ENCODE measurements at regions not wholly inside any gene's neighbourhood (a gene's known extent, or its start where the extent isn't known, plus 50 kb on each side); places are given as distances from the start of the nearest gene placed in this dataset.

- H3K9me3 ChIP-seq (ENCODE audit: control insufficient read depth in 2 of 2, insufficient read depth in 1 of 2, low read depth in 1 of 2, low read length in 1 of 2) = no peaks in the 10 kb centered on the region
- peak; percentile 84 for FAIRE-seq
- H3K4me1 ChIP-seq (ENCODE audit: control insufficient read depth in 3 of 3, insufficient read depth in 2 of 3, low read depth in 1 of 3, low read length in 2 of 3) = peaks cover 0 to 18% (median 0%) of the 10 kb centered on the region in 3 donors
- WGBS, 3 donors = 34 to 72% (median 61%) methylated on average over 1 of the region's 1 CpG
- no peaks in the 10 kb centered on the region for H3K27me3 ChIP-seq (ENCODE audit: control insufficient read depth in 3 of 3, insufficient read depth in 3 of 3, low read length in 3 of 3)
- H3K36me3 ChIP-seq (ENCODE audit: control insufficient read depth in 3 of 3, insufficient read depth in 2 of 3, low read depth in 1 of 3, low read length in 3 of 3) = no peaks in the 10 kb centered on the region
- peak overlapping the region in 1 of 3 donors; percentile 9 for H3K27ac ChIP-seq (ENCODE audit: low read depth in 1 of 3, low read length in 2 of 3)
- no peak overlapping the region for H3K4me3 ChIP-seq (ENCODE audit: low read depth in 1 of 3, low read length in 3 of 3)
- DNase-seq = peak; percentile 41 to 85
Measured at GRCh38 chr4:62549601-62550000, 1349.5 kb downstream of the ADGRL3 start.

DNA sequence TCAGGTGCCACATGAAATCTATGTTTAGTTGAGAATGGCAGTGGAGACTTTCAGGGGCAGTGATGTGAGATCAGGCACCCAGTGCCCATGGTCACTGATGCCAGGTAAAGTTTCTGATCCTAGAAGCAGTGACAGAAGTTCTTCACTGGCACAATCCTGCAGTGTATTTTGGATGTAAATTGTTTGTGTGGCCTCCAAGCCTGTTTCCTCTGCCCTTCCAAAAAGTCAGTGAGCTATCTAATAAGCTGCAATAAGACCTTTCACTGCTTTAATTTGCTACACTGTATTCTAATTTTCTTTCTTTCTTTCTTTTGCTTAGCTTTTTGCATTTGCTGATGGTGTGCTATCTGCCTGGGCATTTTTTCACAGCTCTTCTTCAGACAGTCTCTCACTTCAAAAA is 1348.6 kb downstream of the ADGRL3 start:
- peaks cover 0 to 18% (median 0%) of the 10 kb centered on the region in 3 donors for H3K4me1 ChIP-seq (ENCODE audit: control insufficient read depth in 3 of 3, insufficient read depth in 2 of 3, low read depth in 1 of 3, low read length in 2 of 3)
- FAIRE-seq = no peak

GRCh38 chr4:62548108-62548524 is 1348.0 kb downstream of the ADGRL3 start:
- Histone ChIP-seq H3K27me3 (ENCODE audit: control insufficient read depth in 3 of 3, insufficient read depth in 3 of 3, low read length in 3 of 3) (no peaks in the 10 kb centered on the region), H3K4me1 (ENCODE audit: control insufficient read depth in 3 of 3, insufficient read depth in 2 of 3, low read depth in 1 of 3, low read length in 2 of 3) (peaks cover 0 to 18% (median 0%) of the 10 kb centered on the region in 3 donors), H3K36me3 (ENCODE audit: control insufficient read depth in 3 of 3, insufficient read depth in 2 of 3, low read depth in 1 of 3, low read length in 3 of 3) (no peaks in the 10 kb centered on the region), H3K9me3 (ENCODE audit: control insufficient read depth in 2 of 2, insufficient read depth in 1 of 2, low read depth in 1 of 2, low read length in 1 of 2) (no peaks in the 10 kb centered on the region), H3K4me3 (ENCODE audit: low read depth in 1 of 3, low read length in 3 of 3) (no peak overlapping the region), H3K27ac (ENCODE audit: low read depth in 1 of 3, low read length in 2 of 3) (no peak overlapping the region)
- FAIRE-seq (no peak), DNase-seq (peak; percentile 20 to 62)
- 52 to 59% (median 57%) methylated on average over 13 of the region's 13 CpGs for WGBS, 3 donors

More for the DNA sequence above, 1348.6 kb downstream of the ADGRL3 start:
- Histone ChIP-seq H3K9me3 (ENCODE audit: control insufficient read depth in 2 of 2, insufficient read depth in 1 of 2, low read depth in 1 of 2, low read length in 1 of 2) (no peaks in the 10 kb centered on the region), H3K36me3 (ENCODE audit: control insufficient read depth in 3 of 3, insufficient read depth in 2 of 3, low read depth in 1 of 3, low read length in 3 of 3) (no peaks in the 10 kb centered on the region), H3K4me3 (ENCODE audit: low read depth in 1 of 3, low read length in 3 of 3) (no peak overlapping the region), H3K27ac (ENCODE audit: low read depth in 1 of 3, low read length in 2 of 3) (peak overlapping the region in 1 of 3 donors; percentile 60), H3K27me3 (ENCODE audit: control insufficient read depth in 3 of 3, insufficient read depth in 3 of 3, low read length in 3 of 3) (no peaks in the 10 kb centered on the region)
- no peak for DNase-seq

- Histone ChIP-seq H3K36me3 (ENCODE audit: control insufficient read depth in 3 of 3, insufficient read depth in 2 of 3, low read depth in 1 of 3, low read length in 3 of 3) (no peaks in the 10 kb centered on the region), H3K9me3 (ENCODE audit: control insufficient read depth in 2 of 2, insufficient read depth in 1 of 2, low read depth in 1 of 2, low read length in 1 of 2) (no peaks in the 10 kb centered on the region), H3K27me3 (ENCODE audit: control insufficient read depth in 3 of 3, insufficient read depth in 3 of 3, low read length in 3 of 3) (no peaks in the 10 kb centered on the region), H3K4me3 (ENCODE audit: low read depth in 1 of 3, low read length in 3 of 3) (no peak overlapping the region), H3K4me1 (ENCODE audit: control insufficient read depth in 3 of 3, insufficient read depth in 2 of 3, low read depth in 1 of 3, low read length in 2 of 3) (peaks cover 0 to 13% (median 0%) of the 10 kb centered on the region in 3 donors), H3K27ac (ENCODE audit: low read depth in 1 of 3, low read length in 2 of 3) (no peak overlapping the region)
- no peak for DNase-seq
- FAIRE-seq = no peak
- 74 to 85% (median 74%) methylated on average over 3 of the region's 3 CpGs for WGBS, 3 donors
Measured at GRCh38 chr4:62544428-62544827, 1344.3 kb downstream of the ADGRL3 start.

DNA sequence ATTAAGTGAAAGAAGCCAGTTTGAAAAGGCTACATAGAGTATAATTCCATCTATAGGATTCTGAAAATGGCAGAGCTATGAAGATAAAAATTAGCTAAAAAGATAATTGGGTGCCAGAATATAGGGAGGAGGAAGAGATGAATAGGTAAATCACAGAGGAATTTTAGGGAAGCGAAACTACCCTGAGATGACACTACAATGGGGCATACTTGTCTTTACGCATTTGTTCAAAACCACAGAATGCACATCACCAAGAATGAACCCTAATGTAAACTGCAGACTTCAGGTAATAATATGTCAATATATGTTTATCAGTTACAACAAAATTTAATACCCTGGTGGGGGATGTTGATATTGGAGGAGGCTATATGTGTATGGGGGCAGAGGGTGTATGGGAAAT is 1342.9 kb downstream of the ADGRL3 start:
- DNase-seq (no peak), FAIRE-seq (no peak)
- Histone ChIP-seq H3K9me3 (ENCODE audit: control insufficient read depth in 2 of 2, insufficient read depth in 1 of 2, low read depth in 1 of 2, low read length in 1 of 2) (no peaks in the 10 kb centered on the region), H3K27me3 (ENCODE audit: control insufficient read depth in 3 of 3, insufficient read depth in 3 of 3, low read length in 3 of 3) (no peaks in the 10 kb centered on the region), H3K36me3 (ENCODE audit: control insufficient read depth in 3 of 3, insufficient read depth in 2 of 3, low read depth in 1 of 3, low read length in 3 of 3) (no peaks in the 10 kb centered on the region), H3K4me1 (ENCODE audit: control insufficient read depth in 3 of 3, insufficient read depth in 2 of 3, low read depth in 1 of 3, low read length in 2 of 3) (peaks cover 0 to under 1% (median 0%) of the 10 kb centered on the region in 3 donors), H3K4me3 (ENCODE audit: low read depth in 1 of 3, low read length in 3 of 3) (no peak overlapping the region), H3K27ac (ENCODE audit: low read depth in 1 of 3, low read length in 2 of 3) (no peak overlapping the region)
- 86 to 96% (median 87%) methylated on average over 2 of the region's 2 CpGs for WGBS, 3 donors

- peaks cover 0 to 3% (median 0%) of the 10 kb centered on the region in 3 donors for H3K4me1 ChIP-seq (ENCODE audit: control insufficient read depth in 3 of 3, insufficient read depth in 2 of 3, low read depth in 1 of 3, low read length in 2 of 3)
- no peaks in the 10 kb centered on the region for H3K27me3 ChIP-seq (ENCODE audit: control insufficient read depth in 3 of 3, insufficient read depth in 3 of 3, low read length in 3 of 3)
- H3K4me3 ChIP-seq (ENCODE audit: low read depth in 1 of 3, low read length in 3 of 3) = no peak overlapping the region
- H3K27ac ChIP-seq (ENCODE audit: low read depth in 1 of 3, low read length in 2 of 3) = no peak overlapping the region
- peaks cover 0 to 5% of the 10 kb centered on the region in 2 donors for H3K9me3 ChIP-seq (ENCODE audit: control insufficient read depth in 2 of 2, insufficient read depth in 1 of 2, low read depth in 1 of 2, low read length in 1 of 2)
- FAIRE-seq (no peak), DNase-seq (peak; percentile 17 to 73)
- H3K36me3 ChIP-seq (ENCODE audit: control insufficient read depth in 3 of 3, insufficient read depth in 2 of 3, low read depth in 1 of 3, low read length in 3 of 3) = no peaks in the 10 kb centered on the region
Measured at GRCh38 chr4:62533573-62533972, 1333.4 kb downstream of the ADGRL3 start.

- no peaks in the 10 kb centered on the region for H3K36me3 ChIP-seq (ENCODE audit: control insufficient read depth in 3 of 3, insufficient read depth in 2 of 3, low read depth in 1 of 3, low read length in 3 of 3)
- H3K27me3 ChIP-seq (ENCODE audit: control insufficient read depth in 3 of 3, insufficient read depth in 3 of 3, low read length in 3 of 3) = no peaks in the 10 kb centered on the region
- DNase-seq (no peak), FAIRE-seq (no peak)
- H3K4me1 ChIP-seq (ENCODE audit: control insufficient read depth in 3 of 3, insufficient read depth in 2 of 3, low read depth in 1 of 3, low read length in 2 of 3) = peaks cover 0 to 3% (median 0%) of the 10 kb centered on the region in 3 donors
- no peak overlapping the region for H3K4me3 ChIP-seq (ENCODE audit: low read depth in 1 of 3, low read length in 3 of 3)
- 77 to 92% (median 88%) methylated on average over 1 of the region's 1 CpG for WGBS, 3 donors
- no peaks in the 10 kb centered on the region for H3K9me3 ChIP-seq (ENCODE audit: control insufficient read depth in 2 of 2, insufficient read depth in 1 of 2, low read depth in 1 of 2, low read length in 1 of 2)
- no peak overlapping the region for H3K27ac ChIP-seq (ENCODE audit: low read depth in 1 of 3, low read length in 2 of 3)
Measured at GRCh38 chr4:62531731-62532130, 1331.6 kb downstream of the ADGRL3 start.

DNA sequence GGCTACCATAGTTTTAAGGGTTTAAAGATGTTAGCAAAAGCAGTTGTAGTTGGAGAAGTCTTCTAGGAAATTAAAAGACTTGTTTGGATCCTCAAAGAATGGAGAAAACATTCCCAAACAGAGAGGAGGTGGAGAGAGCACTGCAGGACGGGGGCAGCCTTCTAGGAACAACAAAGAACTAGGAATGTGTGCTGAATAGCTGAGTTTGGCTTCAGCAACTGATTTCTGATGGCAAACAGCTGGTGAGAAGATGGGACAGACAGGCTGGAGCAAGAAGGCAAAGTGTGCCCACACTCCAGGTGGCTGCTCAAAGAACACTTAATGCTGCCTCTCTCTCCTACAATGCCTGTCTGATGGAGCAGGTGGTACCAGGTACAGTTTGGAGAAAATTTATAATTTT is 1331.1 kb downstream of the ADGRL3 start:
- H3K27ac ChIP-seq (ENCODE audit: low read depth in 1 of 3, low read length in 2 of 3) = no peak overlapping the region
- no peaks in the 10 kb centered on the region for H3K36me3 ChIP-seq (ENCODE audit: control insufficient read depth in 3 of 3, insufficient read depth in 2 of 3, low read depth in 1 of 3, low read length in 3 of 3)
- no peak for DNase-seq
- H3K27me3 ChIP-seq (ENCODE audit: control insufficient read depth in 3 of 3, insufficient read depth in 3 of 3, low read length in 3 of 3) = no peaks in the 10 kb centered on the region
- no peaks in the 10 kb centered on the region for H3K9me3 ChIP-seq (ENCODE audit: control insufficient read depth in 2 of 2, insufficient read depth in 1 of 2, low read depth in 1 of 2, low read length in 1 of 2)
- H3K4me3 ChIP-seq (ENCODE audit: low read depth in 1 of 3, low read length in 3 of 3) = no peak overlapping the region
- FAIRE-seq = no peak
- 46 to 63% (median 54%) methylated on average over 1 of the region's 1 CpG for WGBS, 3 donors
- H3K4me1 ChIP-seq (ENCODE audit: control insufficient read depth in 3 of 3, insufficient read depth in 2 of 3, low read depth in 1 of 3, low read length in 2 of 3) = peaks cover 0 to 3% (median 0%) of the 10 kb centered on the region in 3 donors

- 11 to 39% (median 23%) methylated on average over 2 of the region's 2 CpGs for WGBS, 3 donors
- Histone ChIP-seq H3K36me3 (ENCODE audit: control insufficient read depth in 3 of 3, insufficient read depth in 2 of 3, low read depth in 1 of 3, low read length in 3 of 3) (no peaks in the 10 kb centered on the region), H3K27ac (ENCODE audit: low read depth in 1 of 3, low read length in 2 of 3) (no peak overlapping the region), H3K4me3 (ENCODE audit: low read depth in 1 of 3, low read length in 3 of 3) (no peak overlapping the region), H3K27me3 (ENCODE audit: control insufficient read depth in 3 of 3, insufficient read depth in 3 of 3, low read length in 3 of 3) (no peaks in the 10 kb centered on the region), H3K4me1 (ENCODE audit: control insufficient read depth in 3 of 3, insufficient read depth in 2 of 3, low read depth in 1 of 3, low read length in 2 of 3) (peaks cover 0 to 3% (median 0%) of the 10 kb centered on the region in 3 donors), H3K9me3 (ENCODE audit: control insufficient read depth in 2 of 2, insufficient read depth in 1 of 2, low read depth in 1 of 2, low read length in 1 of 2) (peaks cover 0 to 10% of the 10 kb centered on the region in 2 donors)
- DNase-seq (peak in 1 of 2 donors; percentile 27), FAIRE-seq (no peak)
Measured at GRCh38 chr4:62528874-62529273, 1328.7 kb downstream of the ADGRL3 start.

Data from small intestine (tissue), 7 donors.